HG02981 (cell line): ENCODE measurements at regions not wholly inside any gene's neighbourhood (a gene's known extent, or its start where the extent isn't known, plus 50 kb on each side); places are given as distances from the start of the nearest gene placed in this dataset.
A peak's percentile ranks its signal among the peaks of the same experiment; 100 is the strongest.

ENCODE experiments used
- ATAC-seq: cut with Tn5 transposase; IDR thresholded peaks from one replicate; pipeline ENCODE4 v1.9.1; 2021; ENCODE audit warnings: mild to moderate bottlenecking, moderate library complexity; ENCODE audit not compliant: unreplicated experiment

DNA sequence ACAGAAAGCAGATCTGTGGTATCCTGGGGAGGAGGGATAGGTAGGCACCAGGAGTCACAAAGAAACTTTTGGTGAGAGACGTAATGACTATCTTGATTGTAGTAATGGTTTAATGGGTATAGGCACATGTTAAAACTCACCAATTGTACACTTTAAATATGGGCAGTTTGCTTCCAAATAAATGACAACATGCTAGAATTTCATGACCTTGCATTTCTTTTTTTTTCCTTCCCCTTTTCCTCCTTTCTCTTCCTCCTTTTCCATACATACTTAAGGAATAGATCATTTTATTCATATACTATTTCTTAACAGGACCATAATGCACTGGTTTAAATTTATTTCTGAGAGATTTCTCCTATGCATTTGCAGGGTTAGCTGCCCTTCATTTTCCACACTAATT, 341.8 kb downstream of the TMEM182 start:
- ATAC-seq, result no peak

DNA sequence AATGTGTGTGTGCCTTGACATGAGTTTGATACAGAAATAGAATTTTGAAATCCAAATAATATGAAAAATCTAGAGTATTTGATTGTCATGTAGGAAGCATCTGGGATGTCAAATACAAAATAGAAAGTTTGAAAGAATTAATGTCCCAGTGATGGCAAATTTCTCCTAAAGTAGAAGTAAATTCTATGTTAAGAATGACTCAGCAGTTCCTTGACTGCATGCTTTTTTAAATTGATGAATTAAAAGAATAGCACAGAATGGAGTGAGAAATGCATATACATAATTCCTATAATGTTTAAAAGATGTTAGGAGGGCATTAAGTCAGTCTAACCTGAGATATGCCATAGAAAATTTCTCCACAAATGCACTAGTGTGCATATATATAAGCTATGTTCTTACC, 357.5 kb downstream of the TMEM182 start:
- no peak for ATAC-seq

GRCh38 chr2:103121106-103121505, 359.3 kb downstream of the TMEM182 start:
- ATAC-seq, result no peak

DNA sequence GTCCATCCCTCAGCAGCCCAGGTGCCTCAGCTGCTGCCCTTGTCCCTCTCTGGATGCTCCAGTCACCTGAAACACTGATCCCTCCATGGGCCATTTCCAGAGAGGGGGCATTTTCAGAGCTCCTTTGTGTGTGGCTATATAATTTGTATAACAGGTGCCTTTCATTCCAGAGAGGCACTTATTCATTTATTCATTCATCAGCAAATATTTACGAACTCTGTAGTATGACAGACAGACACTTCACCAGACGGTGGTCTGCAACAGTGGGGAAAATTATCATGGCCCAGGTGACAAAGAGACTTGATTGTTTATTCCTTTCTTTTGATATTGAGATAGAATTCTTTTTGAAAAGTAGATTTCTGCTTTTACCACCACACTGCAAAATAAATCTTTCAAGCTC, 361.7 kb downstream of the TMEM182 start:
- ATAC-seq, result no peak

DNA sequence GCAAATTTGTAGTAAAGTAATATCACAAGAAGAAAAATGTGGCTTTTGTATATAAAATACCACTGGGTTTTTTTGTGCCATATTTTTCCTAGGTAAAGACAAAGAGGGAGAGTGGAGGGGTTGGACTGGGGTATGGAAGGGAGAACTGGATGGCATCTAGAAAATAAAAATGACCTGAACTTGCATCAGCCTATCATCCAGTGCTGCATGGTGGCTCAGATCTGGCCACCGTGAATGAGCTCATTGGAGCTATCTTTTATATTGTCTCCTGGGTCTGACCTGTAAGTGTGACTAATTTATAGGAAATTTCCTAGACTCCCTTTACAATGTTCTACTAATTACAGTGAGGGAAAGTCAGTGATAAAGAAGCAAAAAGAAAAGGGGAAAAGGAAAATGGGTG, 369.0 kb downstream of the TMEM182 start:
- ATAC-seq, result no peak

- peak; percentile 88 for ATAC-seq
Measured at GRCh38 chr2:103132536-103133217, 370.8 kb downstream of the TMEM182 start.

- ATAC-seq, result no peak
Measured at GRCh38 chr2:103135679-103136078, 373.8 kb downstream of the TMEM182 start.

DNA sequence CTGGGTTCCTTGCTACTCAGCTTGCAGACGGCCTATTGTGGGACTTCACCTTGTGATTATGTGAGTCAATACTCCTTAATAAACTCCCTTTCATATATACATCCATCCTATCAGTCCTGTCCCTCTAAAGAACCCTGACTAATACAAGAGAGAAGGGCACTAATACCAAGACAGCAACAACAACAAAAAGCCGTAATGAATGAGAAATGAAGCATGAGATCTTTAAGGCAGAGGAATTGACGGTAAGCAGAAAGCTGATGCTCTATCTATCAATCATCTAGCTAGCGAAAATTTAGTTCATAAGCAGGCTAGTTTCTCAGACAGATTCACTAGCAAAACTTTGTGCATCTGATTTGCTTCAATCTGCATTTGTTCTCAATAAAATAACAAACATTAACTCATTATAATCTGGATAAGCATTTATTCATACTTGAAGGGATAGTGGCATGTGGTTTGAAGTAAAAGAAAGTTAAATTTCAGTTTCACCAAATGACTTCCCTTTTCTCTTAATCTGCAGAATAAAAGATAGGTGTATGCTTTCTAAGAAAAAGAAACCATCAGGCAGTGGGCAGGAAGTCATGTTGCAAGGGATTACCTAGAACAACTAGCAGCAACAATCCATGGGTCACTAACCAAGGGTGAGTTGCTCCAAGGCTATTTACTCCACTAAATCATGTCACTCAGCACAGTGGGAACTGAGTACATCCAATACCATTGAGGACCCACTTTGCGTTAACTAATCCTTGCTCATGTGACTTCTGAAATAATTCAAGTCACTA, 376.5 kb downstream of the TMEM182 start:
- ATAC-seq, result peak; percentile 68

- no peak for ATAC-seq
Measured at GRCh38 chr2:103139628-103140268, 377.9 kb downstream of the TMEM182 start.

DNA sequence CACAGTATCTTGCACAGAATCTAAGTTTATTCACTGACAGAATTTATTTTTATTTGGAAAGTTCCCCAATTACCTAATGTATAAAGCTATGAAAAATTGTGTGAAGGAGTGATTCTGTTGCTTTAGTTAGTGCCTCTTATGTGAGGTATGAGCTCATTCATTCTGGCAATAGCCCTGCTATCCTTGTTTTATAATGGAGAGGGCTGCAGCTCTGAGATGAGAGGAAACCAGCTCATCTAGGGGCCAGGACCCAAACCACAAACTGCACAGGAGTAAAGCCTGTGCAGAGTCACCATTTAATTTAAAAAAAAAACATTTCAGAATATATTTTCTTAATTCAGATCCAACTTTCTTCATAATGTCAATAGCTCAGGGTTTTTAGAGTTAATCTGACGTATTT, 383.0 kb downstream of the TMEM182 start:
- no peak for ATAC-seq

DNA sequence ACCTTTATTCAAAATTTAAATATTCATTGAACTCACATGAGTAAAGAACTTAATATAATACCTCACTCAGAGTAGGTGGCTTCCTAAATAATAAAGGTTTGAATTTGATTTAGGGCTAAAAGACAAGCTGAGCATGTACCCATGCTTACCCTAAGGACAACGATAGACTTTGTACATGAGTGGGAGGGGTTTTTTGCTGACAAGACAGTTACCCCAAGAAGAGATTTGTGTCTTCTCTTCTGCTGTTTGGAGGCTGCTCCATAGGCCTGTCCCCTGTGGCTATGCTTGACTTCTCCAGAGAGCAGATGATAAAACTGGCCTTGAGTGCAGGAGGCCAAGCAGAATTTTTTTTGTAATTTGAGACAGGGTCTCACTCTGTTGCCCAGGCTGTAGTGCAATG, 383.9 kb downstream of the TMEM182 start:
- no peak for ATAC-seq

DNA sequence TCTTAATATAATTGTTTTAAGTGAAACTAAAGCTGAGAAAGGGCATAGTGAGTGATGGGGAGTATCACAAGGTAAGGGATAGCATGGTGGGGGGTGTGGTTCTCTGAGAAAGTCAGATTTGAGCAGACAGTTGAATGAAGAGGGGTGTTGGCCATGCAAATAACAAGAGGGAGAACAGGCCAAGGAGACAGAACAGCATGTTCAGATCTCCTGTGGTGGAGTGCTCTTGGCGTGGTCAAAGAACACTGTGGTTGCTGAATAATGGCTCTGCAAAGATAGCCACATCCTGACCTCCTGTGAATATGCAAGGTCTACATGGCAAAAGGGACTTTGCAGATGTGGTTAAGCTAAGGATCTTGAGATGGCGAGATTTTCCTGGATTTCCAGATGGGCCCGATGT, 389.2 kb downstream of the TMEM182 start:
- no peak for ATAC-seq

- no peak for ATAC-seq
Measured at GRCh38 chr2:103152556-103152955, 390.7 kb downstream of the TMEM182 start.

DNA sequence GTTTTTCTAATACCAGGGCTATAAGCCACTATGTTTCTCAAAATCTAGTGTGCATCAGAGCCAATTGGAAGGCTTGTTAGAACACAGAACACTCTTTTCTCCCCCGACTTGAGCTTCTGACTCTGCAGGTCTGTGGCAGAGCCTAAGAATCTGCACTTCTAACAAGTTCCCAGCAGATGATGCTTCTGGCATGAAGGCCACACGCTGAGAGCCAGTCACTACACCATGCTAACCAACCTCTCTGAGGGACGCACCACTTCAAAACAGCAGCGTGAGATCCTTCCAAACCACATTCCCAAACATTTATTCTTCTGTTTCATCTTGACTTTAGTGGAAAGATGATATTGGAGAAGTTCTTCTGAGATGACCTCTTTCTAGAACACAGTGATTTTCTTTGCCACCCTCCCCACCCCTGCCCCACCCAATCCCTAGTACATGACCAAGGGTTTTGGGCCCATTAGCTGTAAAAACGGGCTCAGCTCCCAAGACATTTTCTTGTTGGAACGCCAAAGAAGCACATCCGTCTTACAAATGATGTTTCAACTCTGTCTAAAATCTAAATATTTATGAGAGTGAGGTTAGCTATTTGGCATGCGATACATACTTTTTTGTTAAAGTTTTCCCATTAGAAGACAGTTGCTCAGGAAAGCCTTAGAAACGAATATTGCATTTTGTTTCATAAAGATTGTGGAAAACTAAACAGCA, 391.9 kb downstream of the TMEM182 start:
- ATAC-seq, result no peak

GRCh38 chr2:103155308-103155707, 393.5 kb downstream of the TMEM182 start:
- ATAC-seq, result no peak

DNA sequence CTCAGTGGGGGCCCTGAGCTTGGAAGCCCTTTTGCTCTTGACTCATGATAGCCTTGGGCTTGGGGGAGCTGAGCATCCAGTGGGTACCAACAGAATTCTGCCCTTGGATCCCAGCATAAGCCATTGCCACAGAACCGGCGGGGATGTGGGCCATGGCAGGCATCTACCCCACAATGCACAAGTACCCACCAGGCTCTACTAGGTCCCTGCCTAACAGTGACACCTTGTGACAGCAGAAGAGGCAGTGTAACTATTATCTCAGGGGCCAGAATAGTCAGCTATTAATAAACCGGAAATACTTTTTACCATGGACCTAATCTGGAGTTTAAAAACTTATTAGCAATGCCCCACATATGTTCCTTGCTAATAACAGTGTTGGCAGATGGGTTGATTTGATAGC, 397.2 kb downstream of the TMEM182 start:
- no peak for ATAC-seq

GRCh38 chr2:103161456-103162289, 399.8 kb downstream of the TMEM182 start:
- peak; percentile 64 for ATAC-seq

GRCh38 chr2:103164748-103165147, 402.9 kb downstream of the TMEM182 start:
- ATAC-seq, result no peak

DNA sequence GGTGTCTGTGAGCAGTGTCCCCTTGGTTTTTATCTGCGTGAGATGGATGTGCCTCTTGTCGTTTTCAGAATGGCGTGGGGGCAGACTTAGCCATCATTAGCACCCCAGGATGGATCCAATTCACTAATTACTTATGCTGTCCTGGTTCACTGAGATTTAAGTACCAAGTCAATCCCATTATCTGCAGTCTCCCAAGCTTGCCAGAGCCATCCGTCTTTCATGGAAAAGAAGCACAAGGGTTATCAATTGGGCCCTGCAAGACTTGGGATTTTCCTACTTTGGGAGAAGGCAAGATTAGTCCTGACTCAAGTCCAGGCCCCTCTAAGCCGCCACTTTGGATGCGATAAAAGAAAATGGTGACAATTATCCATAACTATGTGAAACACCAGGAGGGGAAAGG, 404.0 kb downstream of the TMEM182 start:
- no peak for ATAC-seq

DNA sequence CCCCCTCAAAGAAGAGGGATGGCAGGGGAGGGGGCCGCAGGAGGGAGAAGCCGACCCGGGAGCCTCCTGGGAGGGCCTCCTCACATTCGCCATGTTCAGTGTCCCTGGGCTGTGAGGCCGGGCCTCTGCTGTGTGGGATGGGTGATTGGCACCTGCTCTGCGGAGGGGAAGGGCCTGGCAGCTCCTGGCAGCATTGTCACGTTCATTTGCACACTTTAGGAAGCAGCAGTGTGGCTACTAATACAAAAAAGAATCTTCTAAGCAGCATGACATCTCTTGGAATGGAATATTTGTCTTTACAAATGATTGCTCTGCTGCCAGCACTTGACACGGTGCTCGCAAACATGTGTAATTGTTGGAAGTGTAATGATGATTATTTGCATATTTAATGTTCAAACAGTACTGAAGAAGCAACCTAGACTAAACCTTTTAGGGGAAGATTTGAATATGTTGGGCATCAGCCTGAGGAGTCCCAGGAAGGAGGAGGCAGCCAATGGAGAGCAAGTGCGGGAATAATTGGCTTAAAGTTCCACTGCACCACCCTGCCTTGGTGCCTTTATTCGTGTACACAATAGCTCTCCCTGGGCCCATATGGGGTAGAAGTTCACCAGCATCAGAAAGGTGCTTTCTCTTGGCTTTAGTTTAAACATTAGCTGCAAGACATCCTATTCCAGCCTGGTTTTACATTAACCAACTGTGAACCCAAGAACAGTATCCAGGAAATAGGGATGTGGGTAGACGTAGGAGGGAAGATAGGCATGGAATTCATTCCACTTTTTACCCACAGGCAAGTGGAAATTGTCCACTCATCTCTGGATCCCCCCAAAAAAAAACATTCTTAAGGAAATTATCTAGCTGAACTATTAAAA, 404.9 kb downstream of the TMEM182 start:
- no peak for ATAC-seq
